GM12878 (cell line): ENCODE measurements at regions not wholly inside any gene's neighbourhood (a gene's known extent, or its start where the extent isn't known, plus 50 kb on each side); places are given as distances from the start of the nearest gene placed in this dataset.

Source experiments
- ATAC-seq: fragments of 200-7000 bp; cut with Tn5 transposase; 3 replicates; pipeline ENCODE4 v1.9.1; 2020; ENCODE audit warnings: mild to moderate bottlenecking, moderate library complexity
- BruUV-seq: library from RNA; stranded (reverse); fragments of 400-500 nt; replicated peaks from 2 replicates; lab custom pipeline; 2021; lab: Mats Ljungman, UMichigan
- CTCF ChIA-PET: fragments of 300-600 bp; sonication (Branson Sonifier 250); formaldehyde crosslinking; extraction: SDS; loops from one replicate; lab custom pipeline; 2021; ENCODE audit warnings: inconsistent platforms; lab: Yijun Ruan, JAX
- POLR2A ChIA-PET: fragments of 350-600 bp; formaldehyde crosslinking; extraction: SDS; loops from one replicate; lab custom pipeline; 2021; ENCODE audit warnings: inconsistent platforms; lab: Charles Lee
- RAD21 ChIA-PET: fragments of 300-600 bp; sonication (Branson Sonifier 250); formaldehyde crosslinking; loops from one replicate; lab custom pipeline; 2023; ENCODE audit warnings: antibody characterized with exemption; ENCODE audit not compliant: unreplicated experiment; lab: Charles Lee
- SMC1A ChIA-PET: fragments of 300-600 bp; sonication (Branson Sonifier 250); formaldehyde crosslinking; loops from one replicate; lab custom pipeline; 2023; ENCODE audit not compliant: unreplicated experiment, uncharacterized antibody; lab: Charles Lee
- DNase-seq: peaks from one replicate; pipeline ENCODE4 v3.0.0-alpha.2; 2011; ENCODE audit warnings: low read depth, low spot score
- FAIRE-seq: peaks from 3 replicates; lab custom pipeline; 2011; peaks lifted over from hg19 to GRCh38; lab: Jason Lieb, UNC
- H2AFZ ChIP-seq: 2 replicates; pipeline ENCODE4 v1.6.0; 2011; ENCODE audit warnings: low read depth, low read length, control low read depth; ENCODE audit not compliant: control insufficient read depth
- H3K27ac ChIP-seq: 2 replicates; pipeline ENCODE4 v1.5.1; 2011; ENCODE audit warnings: control low read depth; ENCODE audit not compliant: control insufficient read depth, insufficient read depth
- H3K27me3 ChIP-seq, 2 experiments: replicated peaks in 1 of 2; 2 replicates each; pipeline versions ENCODE4 v1.6.0 to v1.6.1; 2011; ENCODE audit warnings: low read length in 1 of 2; ENCODE audit not compliant: control insufficient read depth in 2 of 2, insufficient read depth in 2 of 2
- H3K36me3 ChIP-seq, 2 experiments: 2 replicates each; pipeline ENCODE4 v1.5.1; 2011; ENCODE audit warnings: low read length in 1 of 2; ENCODE audit not compliant: control insufficient read depth in 2 of 2, insufficient read depth in 2 of 2
- H3K4me1 ChIP-seq: 2 replicates; pipeline ENCODE4 v1.6.1; 2011; ENCODE audit warnings: mild to moderate bottlenecking, low read length, moderate library complexity, mixed read lengths; ENCODE audit not compliant: control insufficient read depth, insufficient read depth
- H3K4me2 ChIP-seq: 2 replicates; pipeline ENCODE4 v1.6.0; 2011; ENCODE audit warnings: control low read depth; ENCODE audit not compliant: control insufficient read depth, insufficient read depth
- H3K4me3 ChIP-seq: fragments of 200-600 bp; sonication (generic); 2 replicates; pipeline ENCODE4 v1.5.1; 2016
- H3K79me2 ChIP-seq: 2 replicates; pipeline ENCODE4 v1.6.0; 2011; ENCODE audit warnings: low read length; ENCODE audit not compliant: control insufficient read depth, insufficient read depth
- H3K9ac ChIP-seq: 2 replicates; pipeline ENCODE4 v1.8.0; 2011; ENCODE audit warnings: low read length, control low read depth, mixed read lengths; ENCODE audit not compliant: control insufficient read depth, insufficient read depth
- H3K9me3 ChIP-seq: replicated peaks from 3 replicates; pipeline ENCODE4 v1.5.1; 2011; ENCODE audit warnings: mild to moderate bottlenecking, low read length; ENCODE audit not compliant: control insufficient read depth, insufficient read depth
- H4K20me1 ChIP-seq: 2 replicates; pipeline ENCODE4 v1.6.0; 2011; ENCODE audit not compliant: control insufficient read depth, insufficient read depth
- ASH2L ChIP-seq: fragments of 300-600, 200-600 bp; sonication (generic); IDR thresholded peaks from 2 replicates; pipeline ENCODE4 v1.6.1; 2017; ENCODE audit warnings: low read depth, mild to moderate bottlenecking, borderline replicate concordance
- EED ChIP-seq: sonication (generic); IDR thresholded peaks from 2 replicates; pipeline ENCODE4 v1.6.1; 2016; ENCODE audit warnings: antibody characterized with exemption, low read depth
- ETV6 ChIP-seq, 2 experiments: fragments of 450-650 bp in 1 of 2; IDR thresholded peaks in 1 of 2; conservative IDR thresholded peaks in 1 of 2; 2 replicates each; pipeline ENCODE4 v1.6.1; 2014; ENCODE audit warnings: antibody characterized with exemption in 1 of 2, borderline replicate concordance in 1 of 2, low read depth in 1 of 2, mild to moderate bottlenecking in 1 of 2, moderate library complexity in 1 of 2
- LARP7 ChIP-seq: fragments of 450-650 bp; IDR thresholded peaks from 2 replicates; pipeline ENCODE4 v1.6.1; 2017; ENCODE audit warnings: mild to moderate bottlenecking
- MYB ChIP-seq: fragments of 150-350 bp; IDR thresholded peaks from 2 replicates; pipeline ENCODE4 v1.6.1; 2014; ENCODE audit warnings: mild to moderate bottlenecking, low read depth, low read length, borderline replicate concordance
- NBN ChIP-seq: fragments of 450-650 bp; IDR thresholded peaks from 2 replicates; pipeline ENCODE4 v1.6.1; 2016
- TCF3 ChIP-seq: IDR thresholded peaks from 2 replicates; pipeline ENCODE4 v1.6.1; 2012; ENCODE audit warnings: low read depth, mild to moderate bottlenecking, low read length, borderline replicate concordance; ENCODE audit not compliant: insufficient read depth
- YBX1 ChIP-seq: fragments of 450-650 bp; IDR thresholded peaks from 2 replicates; pipeline ENCODE4 v1.6.1; 2016; ENCODE audit warnings: antibody characterized with exemption
- whole genome bisulfite sequencing: methylation state at CpG from one replicate; pipeline ENCODE4 v1.1.6; 2016; ENCODE audit warnings: low lambda C conversion rate; ENCODE audit not compliant: insufficient replicate concordance, insufficient coverage; ENCODE audit errors: missing lambda C conversion rate; 5-methylcytosine and 5-hydroxymethylcytosine counted together
- in situ Hi-C: fragments of 300-500 bp; cut with MboI; formaldehyde crosslinking; loops from 9 replicates; pipeline ENCODE4 v1.14.3; 2018; ENCODE audit warnings: mixed read lengths
- intact Hi-C: fragments of 100-400 bp; cut with micrococcal nuclease; formaldehyde crosslinking; loops from one replicate; pipeline ENCODE4 v1.14.2; 2022; ENCODE audit not compliant: unreplicated experiment
- TF ChIP-seq, protein P1 (sequence below): fragments of 450-650 bp; formaldehyde crosslinking; IDR thresholded peaks from 2 replicates; pipeline ENCODE4 v1.4.0; 2020; ENCODE audit warnings: mild to moderate bottlenecking, moderate library complexity
- TF ChIP-seq, protein P2 (sequence below): IDR thresholded peaks from 2 replicates; pipeline ENCODE4 v1.6.1; 2012; ENCODE audit warnings: low read depth, low read length, improper control_type of control experiment
- TF ChIP-seq, protein P3 (sequence below): fragments of 450-650 bp; IDR thresholded peaks from 2 replicates; pipeline ENCODE4 v1.6.1; 2016; ENCODE audit warnings: mild to moderate bottlenecking

DNA sequence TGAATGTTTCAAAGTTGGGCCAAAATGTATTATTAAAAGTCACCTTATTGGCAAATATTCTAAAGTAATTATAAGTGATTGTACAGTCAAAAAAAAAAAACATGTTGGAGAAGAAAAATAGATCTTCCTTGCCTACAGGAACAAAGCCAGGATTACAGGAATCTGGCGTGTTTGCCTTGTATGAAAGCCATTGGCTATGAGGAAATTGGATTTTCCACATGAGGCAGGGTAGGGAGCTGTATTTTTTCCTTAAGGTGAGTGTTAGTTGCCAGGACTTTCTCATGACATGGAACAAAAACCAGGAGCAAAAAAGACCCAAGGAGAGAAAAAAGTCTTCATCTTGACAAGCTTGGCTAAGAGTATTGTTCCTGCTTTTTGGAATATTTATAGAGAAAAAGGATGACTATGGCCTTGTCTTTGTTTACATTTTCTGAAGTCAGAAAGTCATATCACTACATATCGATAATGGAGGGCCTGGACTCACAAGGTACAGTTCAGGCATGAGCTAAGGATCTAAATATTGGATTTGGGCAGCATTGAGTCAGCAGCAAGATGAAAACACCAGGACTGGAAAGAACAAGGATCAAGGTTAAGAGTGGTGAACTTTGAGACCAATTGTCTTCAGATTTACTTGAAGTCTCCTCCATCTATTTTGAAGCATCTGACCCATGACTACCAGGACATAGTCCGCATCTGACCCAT lies 68.4 kb upstream of the FLRT2 start (continued):
- TF ChIP-seq NBN (no peak), MYB (no peak)

DNA sequence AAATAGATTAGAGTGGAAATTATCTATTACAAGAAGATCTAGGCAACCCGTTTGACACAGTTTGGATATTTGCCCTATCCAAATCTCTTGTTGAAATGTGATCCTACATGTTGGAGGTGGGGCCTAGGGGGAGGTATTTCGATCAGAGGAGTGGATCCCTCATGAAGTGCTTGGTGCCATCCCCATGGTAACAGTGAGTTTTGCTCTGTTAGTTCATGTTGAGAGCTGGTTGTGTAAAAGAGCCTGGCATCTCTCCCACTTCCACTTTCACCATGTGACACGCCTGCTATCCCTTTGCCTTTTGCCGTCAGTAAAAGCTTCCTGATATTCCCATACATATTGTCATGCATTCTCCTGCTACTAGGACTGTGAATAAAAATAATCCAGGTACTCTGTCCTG lies 66.4 kb upstream of the FLRT2 start:
- TF ChIP-seq, protein P1, sequence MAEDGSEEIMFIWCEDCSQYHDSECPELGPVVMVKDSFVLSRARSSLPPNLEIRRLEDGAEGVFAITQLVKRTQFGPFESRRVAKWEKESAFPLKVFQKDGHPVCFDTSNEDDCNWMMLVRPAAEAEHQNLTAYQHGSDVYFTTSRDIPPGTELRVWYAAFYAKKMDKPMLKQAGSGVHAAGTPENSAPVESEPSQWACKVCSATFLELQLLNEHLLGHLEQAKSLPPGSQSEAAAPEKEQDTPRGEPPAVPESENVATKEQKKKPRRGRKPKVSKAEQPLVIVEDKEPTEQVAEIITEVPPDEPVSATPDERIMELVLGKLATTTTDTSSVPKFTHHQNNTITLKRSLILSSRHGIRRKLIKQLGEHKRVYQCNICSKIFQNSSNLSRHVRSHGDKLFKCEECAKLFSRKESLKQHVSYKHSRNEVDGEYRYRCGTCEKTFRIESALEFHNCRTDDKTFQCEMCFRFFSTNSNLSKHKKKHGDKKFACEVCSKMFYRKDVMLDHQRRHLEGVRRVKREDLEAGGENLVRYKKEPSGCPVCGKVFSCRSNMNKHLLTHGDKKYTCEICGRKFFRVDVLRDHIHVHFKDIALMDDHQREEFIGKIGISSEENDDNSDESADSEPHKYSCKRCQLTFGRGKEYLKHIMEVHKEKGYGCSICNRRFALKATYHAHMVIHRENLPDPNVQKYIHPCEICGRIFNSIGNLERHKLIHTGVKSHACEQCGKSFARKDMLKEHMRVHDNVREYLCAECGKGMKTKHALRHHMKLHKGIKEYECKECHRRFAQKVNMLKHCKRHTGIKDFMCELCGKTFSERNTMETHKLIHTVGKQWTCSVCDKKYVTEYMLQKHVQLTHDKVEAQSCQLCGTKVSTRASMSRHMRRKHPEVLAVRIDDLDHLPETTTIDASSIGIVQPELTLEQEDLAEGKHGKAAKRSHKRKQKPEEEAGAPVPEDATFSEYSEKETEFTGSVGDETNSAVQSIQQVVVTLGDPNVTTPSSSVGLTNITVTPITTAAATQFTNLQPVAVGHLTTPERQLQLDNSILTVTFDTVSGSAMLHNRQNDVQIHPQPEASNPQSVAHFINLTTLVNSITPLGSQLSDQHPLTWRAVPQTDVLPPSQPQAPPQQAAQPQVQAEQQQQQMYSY = no peak
- TF ChIP-seq ASH2L (no peak), NBN (no peak), YBX1 (no peak), TCF3 (no peak), ETV6 (conservative IDR thresholded peaks at IDR 0.05 in 1 of 2, IDR thresholded peaks at IDR 0.05 in 1 of 2; ENCODE audit: borderline replicate concordance in 1 of 2, low read depth in 1 of 2) (no peak), EED (no peak), LARP7 (no peak)
- TF ChIP-seq, protein P2, sequence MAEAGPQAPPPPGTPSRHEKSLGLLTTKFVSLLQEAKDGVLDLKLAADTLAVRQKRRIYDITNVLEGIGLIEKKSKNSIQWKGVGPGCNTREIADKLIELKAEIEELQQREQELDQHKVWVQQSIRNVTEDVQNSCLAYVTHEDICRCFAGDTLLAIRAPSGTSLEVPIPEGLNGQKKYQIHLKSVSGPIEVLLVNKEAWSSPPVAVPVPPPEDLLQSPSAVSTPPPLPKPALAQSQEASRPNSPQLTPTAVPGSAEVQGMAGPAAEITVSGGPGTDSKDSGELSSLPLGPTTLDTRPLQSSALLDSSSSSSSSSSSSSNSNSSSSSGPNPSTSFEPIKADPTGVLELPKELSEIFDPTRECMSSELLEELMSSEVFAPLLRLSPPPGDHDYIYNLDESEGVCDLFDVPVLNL = no peak
- TF ChIP-seq, protein P3, sequence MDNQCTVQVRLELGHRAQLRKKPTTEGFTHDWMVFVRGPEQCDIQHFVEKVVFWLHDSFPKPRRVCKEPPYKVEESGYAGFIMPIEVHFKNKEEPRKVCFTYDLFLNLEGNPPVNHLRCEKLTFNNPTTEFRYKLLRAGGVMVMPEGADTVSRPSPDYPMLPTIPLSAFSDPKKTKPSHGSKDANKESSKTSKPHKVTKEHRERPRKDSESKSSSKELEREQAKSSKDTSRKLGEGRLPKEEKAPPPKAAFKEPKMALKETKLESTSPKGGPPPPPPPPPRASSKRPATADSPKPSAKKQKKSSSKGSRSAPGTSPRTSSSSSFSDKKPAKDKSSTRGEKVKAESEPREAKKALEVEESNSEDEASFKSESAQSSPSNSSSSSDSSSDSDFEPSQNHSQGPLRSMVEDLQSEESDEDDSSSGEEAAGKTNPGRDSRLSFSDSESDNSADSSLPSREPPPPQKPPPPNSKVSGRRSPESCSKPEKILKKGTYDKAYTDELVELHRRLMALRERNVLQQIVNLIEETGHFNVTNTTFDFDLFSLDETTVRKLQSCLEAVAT = no peak
- POLR2A ChIA-PET = no interaction called here
- intact Hi-C loops (no loop called here), in situ Hi-C loops (no loop called here)
- Histone ChIP-seq H3K79me2 (no peaks in the 10 kb centered on the region), H3K4me1 (no peaks in the 10 kb centered on the region), H3K9me3 (no peaks in the 10 kb centered on the region), H2AFZ (no peak overlapping the region), H3K27ac (no peak overlapping the region), H3K4me3 (no peak overlapping the region), H4K20me1 (no peaks in the 10 kb centered on the region), H3K36me3 (no peaks in the 10 kb centered on the region), H3K4me2 (no peak overlapping the region), H3K27me3 (no peaks in the 10 kb centered on the region), H3K9ac (no peak overlapping the region)
- no peak for DNase-seq
- FAIRE-seq = no peak
- RAD21 ChIA-PET = interaction anchor here (1.0 kb wide), 1 partner anchor 72 kb away, joined by 3 read pairs; no protein-coding TSS in a partner anchor
- SMC1A ChIA-PET = no interaction called here
- no peak for ATAC-seq
- CTCF ChIA-PET = no interaction called here
- 21% methylated on average over 4 of the region's 4 CpGs for WGBS
- no TSS peak for BruUV-seq
